SKM-1 (cell line): ENCODE measurements at regions not wholly inside any gene's neighbourhood (a gene's known extent, or its start where the extent isn't known, plus 50 kb on each side); places are given as distances from the start of the nearest gene placed in this dataset.
"Not testable (repeated sequence)": the region's sequence is repeated elsewhere in the genome, so short reads cannot be mapped to it uniquely, and the experiment has no call there.

Experiments used
- DNase-seq: peaks from one replicate; lab custom pipeline; 2025; ENCODE audit not compliant: unreplicated experiment; lab: John Stamatoyannopoulos, UW

GRCh38 chr10:3874990-3875841 lies 90.2 kb upstream of the KLF6 start:
- DNase-seq: no peak

GRCh38 chr10:3874610-3874989 lies 89.6 kb upstream of the KLF6 start:
- not testable (repeated sequence) for DNase-seq

- DNase-seq: no peak
These were observed 88.9 kb upstream of the KLF6 start for GRCh38 chr10:3873728-3874461.

GRCh38 chr10:3872712-3873329 lies 87.8 kb upstream of the KLF6 start:
- DNase-seq: no peak

- no peak for DNase-seq
These were observed 86.5 kb upstream of the KLF6 start for GRCh38 chr10:3871424-3871996.

GRCh38 chr10:3869036-3869435 lies 84.0 kb upstream of the KLF6 start:
- no peak for DNase-seq

GRCh38 chr10:3868271-3868664 lies 83.3 kb upstream of the KLF6 start:
- no peak for DNase-seq

- DNase-seq: no peak
These were observed 82.7 kb upstream of the KLF6 start for GRCh38 chr10:3867454-3868270.

GRCh38 chr10:3866332-3866731 lies 81.3 kb upstream of the KLF6 start:
- no peak for DNase-seq

- DNase-seq: no peak
These were observed 80.6 kb upstream of the KLF6 start for GRCh38 chr10:3865565-3865964.

GRCh38 chr10:3861795-3862194 lies 76.8 kb upstream of the KLF6 start:
- DNase-seq: no peak

- no peak for DNase-seq
These were observed 73.2 kb upstream of the KLF6 start for GRCh38 chr10:3858051-3858845.

GRCh38 chr10:3857318-3857717 lies 72.3 kb upstream of the KLF6 start:
- DNase-seq: no peak

- DNase-seq: no peak
These were observed 71.6 kb upstream of the KLF6 start for GRCh38 chr10:3856593-3856992.

GRCh38 chr10:3853547-3854303 lies 68.7 kb upstream of the KLF6 start:
- DNase-seq: no peak

- DNase-seq: no peak
These were observed 68.0 kb upstream of the KLF6 start for GRCh38 chr10:3853016-3853415.

- no peak for DNase-seq
These were observed 67.3 kb upstream of the KLF6 start for GRCh38 chr10:3852147-3852904.
